ENCODE measurements at regions not wholly inside any gene's neighbourhood (a gene's known extent, or its start where the extent isn't known, plus 50 kb on each side); places are given as distances from the start of the nearest gene placed in this dataset.

DNA sequence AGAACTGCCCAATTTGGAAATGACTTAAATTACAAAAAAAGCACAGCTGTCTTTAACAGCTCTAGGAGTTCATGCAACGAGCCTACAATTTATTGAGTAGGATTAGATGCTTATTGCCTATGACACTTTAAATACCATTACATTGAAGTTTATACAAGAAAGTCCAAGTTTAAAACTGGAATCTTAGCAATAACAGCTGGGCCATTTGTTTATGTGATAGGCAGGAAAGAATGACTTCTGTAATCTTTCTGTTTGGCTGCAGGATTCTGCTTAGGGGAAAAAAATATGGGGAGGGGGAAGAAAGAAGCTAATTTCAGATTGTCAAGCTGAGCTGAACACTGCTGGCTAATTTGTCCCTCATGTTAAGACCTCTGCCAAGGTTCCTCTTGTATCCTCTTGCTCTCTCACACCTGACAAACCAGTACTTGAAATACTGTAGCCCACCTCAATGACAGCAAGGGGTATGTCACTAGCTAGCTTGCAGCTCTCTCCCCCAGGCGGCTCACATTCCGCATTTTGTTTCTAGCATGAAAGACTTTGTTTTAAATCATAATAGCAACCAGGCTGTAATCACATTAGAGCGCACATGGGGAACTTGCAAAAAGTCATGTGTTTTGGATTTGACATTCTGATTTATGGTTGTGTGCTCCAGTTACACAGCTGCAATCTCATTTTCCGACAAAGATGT is 384.8 kb downstream of the BMP4 start:
- DNase-seq (ENCODE audit: low spot score) = no peak
- H3K27me3 Mint-ChIP-seq (ENCODE audit: unreplicated experiment) = no peaks in the 10 kb centered on the region
- no peak overlapping the region for H3K4me3 Mint-ChIP-seq (ENCODE audit: unreplicated experiment)
- H3K4me1 Mint-ChIP-seq (ENCODE audit: unreplicated experiment) = no peaks in the 10 kb centered on the region
- H3K9me3 Mint-ChIP-seq (ENCODE audit: unreplicated experiment) = no peaks in the 10 kb centered on the region
- peaks cover 1% of the 10 kb centered on the region for H3K36me3 Mint-ChIP-seq (ENCODE audit: low read depth, unreplicated experiment)
- no peak overlapping the region for H3K27ac Mint-ChIP-seq (ENCODE audit: unreplicated experiment)
- no peak for TF ChIP-seq CTCF (IDR thresholded peaks at IDR 0.05; ENCODE audit: unreplicated experiment)

- Mint-ChIP-seq H3K27me3 (ENCODE audit: unreplicated experiment) (no peaks in the 10 kb centered on the region), H3K4me1 (ENCODE audit: unreplicated experiment) (no peaks in the 10 kb centered on the region), H3K9me3 (ENCODE audit: unreplicated experiment) (no peaks in the 10 kb centered on the region), H3K4me3 (ENCODE audit: unreplicated experiment) (no peak overlapping the region), H3K27ac (ENCODE audit: unreplicated experiment) (no peak overlapping the region), H3K36me3 (ENCODE audit: low read depth, unreplicated experiment) (no peaks in the 10 kb centered on the region)
- DNase-seq (ENCODE audit: low spot score) = no peak
- TF ChIP-seq CTCF (IDR thresholded peaks at IDR 0.05; ENCODE audit: unreplicated experiment) = no peak
Observed at GRCh38 chr14:53570411-53571387, 385.9 kb downstream of the BMP4 start.

GRCh38 chr14:53569446-53569845 is 387.2 kb downstream of the BMP4 start:
- Mint-ChIP-seq H3K4me3 (ENCODE audit: unreplicated experiment) (no peak overlapping the region), H3K27me3 (ENCODE audit: unreplicated experiment) (no peaks in the 10 kb centered on the region), H3K4me1 (ENCODE audit: unreplicated experiment) (no peaks in the 10 kb centered on the region), H3K36me3 (ENCODE audit: low read depth, unreplicated experiment) (no peaks in the 10 kb centered on the region), H3K27ac (ENCODE audit: unreplicated experiment) (no peak overlapping the region), H3K9me3 (ENCODE audit: unreplicated experiment) (no peaks in the 10 kb centered on the region)
- no peak for TF ChIP-seq CTCF (IDR thresholded peaks at IDR 0.05; ENCODE audit: unreplicated experiment)
- no peak for DNase-seq (ENCODE audit: low spot score)

DNA sequence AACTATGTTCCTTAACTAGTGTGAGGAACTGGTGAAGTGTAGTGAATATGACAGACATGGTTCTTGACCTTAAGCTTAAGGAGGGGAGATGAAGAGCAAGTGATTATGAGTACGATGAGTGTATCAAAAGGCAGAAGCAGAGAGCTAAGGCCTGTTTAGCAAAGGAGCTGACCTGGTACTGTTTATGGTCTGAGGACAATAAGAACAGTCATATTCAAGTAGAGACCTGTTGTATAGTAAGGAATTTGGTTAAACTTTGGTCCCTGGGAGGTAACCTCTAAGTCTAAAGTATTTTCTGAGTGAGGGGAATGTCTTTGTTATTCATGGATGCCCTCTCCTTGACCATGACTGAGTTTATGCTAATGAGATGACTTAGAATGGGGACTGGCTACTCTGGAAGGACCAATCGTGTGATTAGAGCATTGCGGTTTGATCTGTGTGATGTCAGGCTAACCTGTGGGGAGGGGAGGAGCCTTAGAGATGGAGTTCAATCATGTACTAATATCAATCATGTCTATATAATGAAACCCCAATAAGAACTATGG is 389.3 kb downstream of the BMP4 start:
- Mint-ChIP-seq H3K27me3 (ENCODE audit: unreplicated experiment) (no peaks in the 10 kb centered on the region), H3K27ac (ENCODE audit: unreplicated experiment) (no peak overlapping the region), H3K9me3 (ENCODE audit: unreplicated experiment) (no peaks in the 10 kb centered on the region), H3K4me3 (ENCODE audit: unreplicated experiment) (no peak overlapping the region), H3K36me3 (ENCODE audit: low read depth, unreplicated experiment) (no peaks in the 10 kb centered on the region), H3K4me1 (ENCODE audit: unreplicated experiment) (no peaks in the 10 kb centered on the region)
- no peak for TF ChIP-seq CTCF (IDR thresholded peaks at IDR 0.05; ENCODE audit: unreplicated experiment)
- DNase-seq (ENCODE audit: low spot score) = no peak

Measured in endothelial cell (in vitro differentiated cells).